LNCaP clone FGC (cell line): ENCODE measurements at regions not wholly inside any gene's neighbourhood (a gene's known extent, or its start where the extent isn't known, plus 50 kb on each side); places are given as distances from the start of the nearest gene placed in this dataset.

Source experiments
- DNase-seq: peaks from one replicate; pipeline ENCODE4 v3.0.0-alpha.2; 2011; ENCODE audit warnings: low read depth
- H3K4me3 ChIP-seq: 2 replicates; pipeline ENCODE4 v1.5.1; 2011; ENCODE audit warnings: mild to moderate bottlenecking, low read depth, low read length, control low read depth
- CTCF ChIP-seq: IDR thresholded peaks from 2 replicates; pipeline ENCODE4 v1.5.1; 2012; ENCODE audit warnings: mild to moderate bottlenecking; ENCODE audit not compliant: control insufficient read depth, insufficient read depth; ENCODE audit errors: extremely low read depth

- DNase-seq = no peak
- no peak for TF ChIP-seq CTCF
- no peak overlapping the region for H3K4me3 ChIP-seq
Observed at GRCh38 chr3:707041-707440, 385.8 kb upstream of the CNTN6 start.

GRCh38 chr3:713006-713621 is 379.7 kb upstream of the CNTN6 start:
- no peak for TF ChIP-seq CTCF
- H3K4me3 ChIP-seq = no peak overlapping the region
- no peak for DNase-seq

- no peak for TF ChIP-seq CTCF
- DNase-seq = no peak
- no peak overlapping the region for H3K4me3 ChIP-seq
Observed at GRCh38 chr3:713947-714620, 378.7 kb upstream of the CNTN6 start.

- TF ChIP-seq CTCF = no peak
- no peak overlapping the region for H3K4me3 ChIP-seq
- no peak for DNase-seq
Observed at GRCh38 chr3:721086-721485, 371.7 kb upstream of the CNTN6 start.

- no peak for TF ChIP-seq CTCF
- DNase-seq = no peak
- H3K4me3 ChIP-seq = no peak overlapping the region
Observed at GRCh38 chr3:732326-732928, 360.4 kb upstream of the CNTN6 start.

GRCh38 chr3:733313-733712 is 359.5 kb upstream of the CNTN6 start:
- H3K4me3 ChIP-seq = no peak overlapping the region
- DNase-seq = no peak
- no peak for TF ChIP-seq CTCF
